ENCODE measurements at regions not wholly inside any gene's neighbourhood (a gene's known extent, or its start where the extent isn't known, plus 50 kb on each side); places are given as distances from the start of the nearest gene placed in this dataset.

- Histone ChIP-seq H3K27ac (ENCODE audit: low read depth, low read length, severe bottlenecking) (no peak overlapping the region), H3K4me3 (ENCODE audit: extremely low read depth, insufficient read depth, low read length, poor library complexity, severe bottlenecking) (no peak overlapping the region), H3K9me3 (ENCODE audit: control insufficient read depth, low read length) (no peaks in the 10 kb centered on the region), H3K4me1 (ENCODE audit: control insufficient read depth, insufficient read depth, low read length, poor library complexity, severe bottlenecking) (no peaks in the 10 kb centered on the region), H3K36me3 (ENCODE audit: control insufficient read depth, insufficient read depth, low read length) (no peaks in the 10 kb centered on the region)
Observed at GRCh38 chr5:38207343-38207742, 51.0 kb upstream of the EGFLAM start.

- no peaks in the 10 kb centered on the region for H3K9me3 ChIP-seq (ENCODE audit: control insufficient read depth, low read length)
- WGBS, 2 experiments (ENCODE audit: insufficient coverage in 2 of 2): 90 to 95% methylated on average over 3 to 4 of the region's 4 CpGs
- no peaks in the 10 kb centered on the region for H3K36me3 ChIP-seq (ENCODE audit: control insufficient read depth, insufficient read depth, low read length)
- H3K27ac ChIP-seq (ENCODE audit: low read depth, low read length, severe bottlenecking): no peak overlapping the region
- H3K4me1 ChIP-seq (ENCODE audit: control insufficient read depth, insufficient read depth, low read length, poor library complexity, severe bottlenecking): no peaks in the 10 kb centered on the region
- H3K4me3 ChIP-seq (ENCODE audit: extremely low read depth, insufficient read depth, low read length, poor library complexity, severe bottlenecking): no peak overlapping the region
Observed at GRCh38 chr5:38202741-38203140, 55.6 kb upstream of the EGFLAM start.

GRCh38 chr5:38200872-38201557 is 57.3 kb upstream of the EGFLAM start:
- Histone ChIP-seq H3K27ac (ENCODE audit: low read depth, low read length, severe bottlenecking) (no peak overlapping the region), H3K4me1 (ENCODE audit: control insufficient read depth, insufficient read depth, low read length, poor library complexity, severe bottlenecking) (no peaks in the 10 kb centered on the region), H3K4me3 (ENCODE audit: extremely low read depth, insufficient read depth, low read length, poor library complexity, severe bottlenecking) (no peak overlapping the region), H3K36me3 (ENCODE audit: control insufficient read depth, insufficient read depth, low read length) (no peaks in the 10 kb centered on the region), H3K9me3 (ENCODE audit: control insufficient read depth, low read length) (no peaks in the 10 kb centered on the region)
- WGBS, 2 experiments (ENCODE audit: insufficient coverage in 2 of 2): 78% methylated on average over 1 of the region's 1 CpG; no CpG with 5 or more reads in 1 of the 2 experiments

- Histone ChIP-seq H3K4me1 (ENCODE audit: control insufficient read depth, insufficient read depth, low read length, poor library complexity, severe bottlenecking) (no peaks in the 10 kb centered on the region), H3K4me3 (ENCODE audit: extremely low read depth, insufficient read depth, low read length, poor library complexity, severe bottlenecking) (no peak overlapping the region), H3K9me3 (ENCODE audit: control insufficient read depth, low read length) (no peaks in the 10 kb centered on the region), H3K36me3 (ENCODE audit: control insufficient read depth, insufficient read depth, low read length) (no peaks in the 10 kb centered on the region), H3K27ac (ENCODE audit: low read depth, low read length, severe bottlenecking) (no peak overlapping the region)
- WGBS, 2 experiments (ENCODE audit: insufficient coverage in 2 of 2): 60 to 100% methylated on average over 2 to 3 of the region's 3 CpGs
Observed at GRCh38 chr5:38197118-38197517, 61.2 kb upstream of the EGFLAM start.

GRCh38 chr5:38193015-38193581 is 65.3 kb upstream of the EGFLAM start:
- Histone ChIP-seq H3K9me3 (ENCODE audit: control insufficient read depth, low read length) (no peaks in the 10 kb centered on the region), H3K4me1 (ENCODE audit: control insufficient read depth, insufficient read depth, low read length, poor library complexity, severe bottlenecking) (peaks cover 2% of the 10 kb centered on the region), H3K27ac (ENCODE audit: low read depth, low read length, severe bottlenecking) (no peak overlapping the region), H3K4me3 (ENCODE audit: extremely low read depth, insufficient read depth, low read length, poor library complexity, severe bottlenecking) (no peak overlapping the region), H3K36me3 (ENCODE audit: control insufficient read depth, insufficient read depth, low read length) (no peaks in the 10 kb centered on the region)
- 22 to 28% methylated on average over 8 to 12 of the region's 13 CpGs for WGBS, 2 experiments (ENCODE audit: insufficient coverage in 2 of 2)

- peaks cover 2% of the 10 kb centered on the region for H3K4me1 ChIP-seq (ENCODE audit: control insufficient read depth, insufficient read depth, low read length, poor library complexity, severe bottlenecking)
- H3K4me3 ChIP-seq (ENCODE audit: extremely low read depth, insufficient read depth, low read length, poor library complexity, severe bottlenecking): no peak overlapping the region
- no peaks in the 10 kb centered on the region for H3K9me3 ChIP-seq (ENCODE audit: control insufficient read depth, low read length)
- H3K27ac ChIP-seq (ENCODE audit: low read depth, low read length, severe bottlenecking): no peak overlapping the region
- H3K36me3 ChIP-seq (ENCODE audit: control insufficient read depth, insufficient read depth, low read length): no peaks in the 10 kb centered on the region
Observed at GRCh38 chr5:38191693-38192092, 66.7 kb upstream of the EGFLAM start.

GRCh38 chr5:38190111-38190510 is 68.2 kb upstream of the EGFLAM start:
- H3K36me3 ChIP-seq (ENCODE audit: control insufficient read depth, insufficient read depth, low read length): no peaks in the 10 kb centered on the region
- H3K27ac ChIP-seq (ENCODE audit: low read depth, low read length, severe bottlenecking): no peak overlapping the region
- peaks cover 2% of the 10 kb centered on the region for H3K4me1 ChIP-seq (ENCODE audit: control insufficient read depth, insufficient read depth, low read length, poor library complexity, severe bottlenecking)
- no peak overlapping the region for H3K4me3 ChIP-seq (ENCODE audit: extremely low read depth, insufficient read depth, low read length, poor library complexity, severe bottlenecking)
- H3K9me3 ChIP-seq (ENCODE audit: control insufficient read depth, low read length): no peaks in the 10 kb centered on the region
- WGBS, 2 experiments (ENCODE audit: insufficient coverage in 2 of 2): 92 to 95% methylated on average over 6 to 9 of the region's 12 CpGs

- no peaks in the 10 kb centered on the region for H3K9me3 ChIP-seq (ENCODE audit: control insufficient read depth, low read length)
- WGBS, 2 experiments (ENCODE audit: insufficient coverage in 2 of 2): 80 to 84% methylated on average over 9 to 11 of the region's 12 CpGs
- peaks cover 2% of the 10 kb centered on the region for H3K4me1 ChIP-seq (ENCODE audit: control insufficient read depth, insufficient read depth, low read length, poor library complexity, severe bottlenecking)
- no peaks in the 10 kb centered on the region for H3K36me3 ChIP-seq (ENCODE audit: control insufficient read depth, insufficient read depth, low read length)
- no peak overlapping the region for H3K27ac ChIP-seq (ENCODE audit: low read depth, low read length, severe bottlenecking)
- H3K4me3 ChIP-seq (ENCODE audit: extremely low read depth, insufficient read depth, low read length, poor library complexity, severe bottlenecking): no peak overlapping the region
Observed at GRCh38 chr5:38189081-38189504, 69.3 kb upstream of the EGFLAM start.

- no peaks in the 10 kb centered on the region for H3K9me3 ChIP-seq (ENCODE audit: control insufficient read depth, low read length)
- peaks cover 2% of the 10 kb centered on the region for H3K4me1 ChIP-seq (ENCODE audit: control insufficient read depth, insufficient read depth, low read length, poor library complexity, severe bottlenecking)
- no peak overlapping the region for H3K27ac ChIP-seq (ENCODE audit: low read depth, low read length, severe bottlenecking)
- H3K4me3 ChIP-seq (ENCODE audit: extremely low read depth, insufficient read depth, low read length, poor library complexity, severe bottlenecking): no peak overlapping the region
- H3K36me3 ChIP-seq (ENCODE audit: control insufficient read depth, insufficient read depth, low read length): no peaks in the 10 kb centered on the region
- 91 to 98% methylated on average over 5 of the region's 6 CpGs for WGBS, 2 experiments (ENCODE audit: insufficient coverage in 2 of 2)
Observed at GRCh38 chr5:38188591-38188990, 69.8 kb upstream of the EGFLAM start.

- Histone ChIP-seq H3K9me3 (ENCODE audit: control insufficient read depth, low read length) (no peaks in the 10 kb centered on the region), H3K4me3 (ENCODE audit: extremely low read depth, insufficient read depth, low read length, poor library complexity, severe bottlenecking) (no peak overlapping the region), H3K36me3 (ENCODE audit: control insufficient read depth, insufficient read depth, low read length) (no peaks in the 10 kb centered on the region), H3K27ac (ENCODE audit: low read depth, low read length, severe bottlenecking) (no peak overlapping the region), H3K4me1 (ENCODE audit: control insufficient read depth, insufficient read depth, low read length, poor library complexity, severe bottlenecking) (peaks cover 2% of the 10 kb centered on the region)
- WGBS, 2 experiments (ENCODE audit: insufficient coverage in 2 of 2): 63 to 86% methylated on average over 1 to 2 of the region's 3 CpGs
Observed at GRCh38 chr5:38187532-38187931, 70.8 kb upstream of the EGFLAM start.

- Histone ChIP-seq H3K27ac (ENCODE audit: low read depth, low read length, severe bottlenecking) (no peak overlapping the region), H3K36me3 (ENCODE audit: control insufficient read depth, insufficient read depth, low read length) (no peaks in the 10 kb centered on the region), H3K4me3 (ENCODE audit: extremely low read depth, insufficient read depth, low read length, poor library complexity, severe bottlenecking) (no peak overlapping the region), H3K9me3 (ENCODE audit: control insufficient read depth, low read length) (no peaks in the 10 kb centered on the region), H3K4me1 (ENCODE audit: control insufficient read depth, insufficient read depth, low read length, poor library complexity, severe bottlenecking) (peaks cover 2% of the 10 kb centered on the region)
- 87 to 94% methylated on average over 3 of the region's 3 CpGs for WGBS, 2 experiments (ENCODE audit: insufficient coverage in 2 of 2)
Observed at GRCh38 chr5:38184627-38185026, 73.7 kb upstream of the EGFLAM start.

Data from mesodermal cell (in vitro differentiated cells).